GM23248 (cell line): ENCODE measurements at regions not wholly inside any gene's neighbourhood (a gene's known extent, or its start where the extent isn't known, plus 50 kb on each side); places are given as distances from the start of the nearest gene placed in this dataset.

Source experiments
- EZH2 ChIP-seq: fragments of 200-600 bp; sonication (generic); IDR thresholded peaks from 2 replicates; pipeline ENCODE4 v1.6.1; 2018; ENCODE audit warnings: antibody characterized with exemption, mild to moderate bottlenecking; ENCODE audit not compliant: insufficient read depth, poor library complexity, severe bottlenecking
- EZH2phosphoT487 ChIP-seq: fragments of 200-600 bp; sonication (generic); IDR thresholded peaks from 2 replicates; pipeline ENCODE4 v1.6.1; 2018; ENCODE audit warnings: antibody characterized with exemption, moderate library complexity, mild to moderate bottlenecking, low read depth; ENCODE audit not compliant: insufficient read depth

DNA sequence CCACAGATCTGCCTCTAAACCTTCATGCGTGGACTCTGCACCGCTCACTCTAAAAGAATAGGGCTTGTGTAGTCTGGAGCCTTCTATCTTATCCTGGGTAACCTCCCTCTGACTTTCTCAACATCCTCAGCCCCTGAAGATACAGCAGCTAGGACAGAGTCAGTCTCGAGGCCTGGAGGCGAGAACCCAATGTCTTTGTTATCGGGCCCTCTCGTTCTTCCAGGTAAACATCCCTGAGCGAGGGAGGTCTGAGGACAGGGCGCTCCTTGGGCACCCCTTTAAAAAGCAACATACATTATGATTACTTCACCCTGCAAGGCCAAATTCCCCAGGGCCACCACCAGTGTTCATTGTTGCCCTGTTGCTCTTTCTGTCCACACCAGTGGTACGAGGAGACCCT, 75.4 kb upstream of the PRNP start:
- no peak for TF ChIP-seq EZH2phosphoT487
- TF ChIP-seq EZH2, result no peak
